IMR-90 (cell line): ENCODE measurements at regions not wholly inside any gene's neighbourhood (a gene's known extent, or its start where the extent isn't known, plus 50 kb on each side); places are given as distances from the start of the nearest gene placed in this dataset.

Experiments
- ATAC-seq: fragments of 200-7000 bp; cut with Tn5 transposase; 2 replicates; pipeline ENCODE4 v1.9.1; 2020; ENCODE audit warnings: low read depth, mild to moderate bottlenecking, moderate library complexity
- BruUV-seq: library from RNA; stranded (reverse); fragments of 400-500 nt; replicated peaks from 2 replicates; lab custom pipeline; 2021; lab: Mats Ljungman, UMichigan
- CTCF ChIA-PET: fragments of 300-600 bp; formaldehyde crosslinking; extraction: SDS; loops from one replicate; lab custom pipeline; 2021; ENCODE audit warnings: antibody characterized with exemption; lab: Yijun Ruan, JAX
- POLR2A ChIA-PET: fragments of 300-600 bp; sonication (Branson Sonifier 250); formaldehyde crosslinking; loops from one replicate; lab custom pipeline; 2022; ENCODE audit warnings: antibody characterized with exemption; ENCODE audit not compliant: unreplicated experiment; lab: Charles Lee
- DNase-seq: peaks from one replicate; pipeline ENCODE4 v3.0.0; 2013
- H2AFZ ChIP-seq: replicated peaks from 2 replicates; pipeline ENCODE3; 2013; ENCODE audit warnings: low read length, mild to moderate bottlenecking; ENCODE audit not compliant: poor library complexity
- H2AK5ac ChIP-seq: 2 replicates; pipeline ENCODE4 v1.6.1; 2013; ENCODE audit warnings: low read depth, low read length, inconsistent platforms
- H2AK9ac ChIP-seq: replicated peaks from 2 replicates; pipeline ENCODE3; 2013; ENCODE audit warnings: mild to moderate bottlenecking, low read depth, low read length, moderate library complexity; ENCODE audit not compliant: poor library complexity
- H2BK120ac ChIP-seq: 2 replicates; pipeline ENCODE4 v1.6.1; 2013; ENCODE audit warnings: low read depth, low read length, inconsistent platforms
- H2BK15ac ChIP-seq: 3 replicates; pipeline ENCODE4 v1.6.1; 2013; ENCODE audit warnings: low read depth, low read length, inconsistent platforms
- H2BK20ac ChIP-seq: 2 replicates; pipeline ENCODE4 v1.6.1; 2013; ENCODE audit warnings: low read depth, mild to moderate bottlenecking, inconsistent platforms, low read length, moderate library complexity
- H2BK5ac ChIP-seq: 2 replicates; pipeline ENCODE4 v1.6.1; 2013; ENCODE audit warnings: mild to moderate bottlenecking, low read depth, low read length, inconsistent platforms; ENCODE audit not compliant: poor library complexity, severe bottlenecking
- H3K14ac ChIP-seq: replicated peaks from 2 replicates; pipeline ENCODE4 v1.6.1; 2013; ENCODE audit warnings: low read depth, low read length, inconsistent platforms
- H3K18ac ChIP-seq: 2 replicates; pipeline ENCODE4 v1.6.1; 2013; ENCODE audit warnings: low read depth, low read length, control low read depth
- H3K23ac ChIP-seq: 2 replicates; pipeline ENCODE4 v1.6.1; 2013; ENCODE audit warnings: low read depth, low read length, inconsistent platforms
- H3K27ac ChIP-seq: 2 replicates; pipeline ENCODE4 v1.5.1; 2013; ENCODE audit warnings: mild to moderate bottlenecking, control low read depth, low read length; ENCODE audit not compliant: insufficient read depth
- H3K27me3 ChIP-seq: 2 replicates; pipeline ENCODE4 v1.6.1; 2013; ENCODE audit warnings: low read length; ENCODE audit not compliant: control insufficient read depth, insufficient read depth
- H3K36me3 ChIP-seq: 2 replicates; pipeline ENCODE4 v1.6.1; 2013; ENCODE audit warnings: low read length, mixed read lengths; ENCODE audit not compliant: control insufficient read depth, insufficient read depth
- H3K4ac ChIP-seq: 2 replicates; pipeline ENCODE4 v1.6.1; 2013; ENCODE audit warnings: low read depth, low read length, inconsistent platforms
- H3K4me1 ChIP-seq: 2 replicates; pipeline ENCODE4 v1.6.1; 2013; ENCODE audit warnings: low read length, mixed read lengths; ENCODE audit not compliant: control insufficient read depth, insufficient read depth
- H3K4me2 ChIP-seq: 2 replicates; pipeline ENCODE4 v1.6.1; 2013; ENCODE audit warnings: low read depth, mild to moderate bottlenecking, control low read depth, low read length, moderate library complexity
- H3K4me3 ChIP-seq: 2 replicates; pipeline ENCODE4 v1.5.1; 2013; ENCODE audit warnings: low read depth, mild to moderate bottlenecking, control low read depth, low read length, moderate library complexity; ENCODE audit not compliant: insufficient read depth
- H3K56ac ChIP-seq: 2 replicates; pipeline ENCODE4 v1.6.1; 2013; ENCODE audit warnings: low read length, inconsistent platforms; ENCODE audit not compliant: insufficient read depth; ENCODE audit errors: extremely low read depth
- H3K79me1 ChIP-seq, 2 experiments: 2 replicates each; pipeline ENCODE4 v1.6.1; 2013; ENCODE audit warnings: low read length in 2 of 2, inconsistent platforms in 1 of 2, low read depth in 1 of 2
- H3K9ac ChIP-seq: 2 replicates; pipeline ENCODE4 v1.6.1; 2013; ENCODE audit warnings: low read depth, low read length, control low read depth
- H3K9me1 ChIP-seq: 2 replicates; pipeline ENCODE4 v1.6.1; 2013; ENCODE audit warnings: low read length, inconsistent platforms; ENCODE audit not compliant: insufficient read depth
- H3K9me3 ChIP-seq: 2 replicates; pipeline ENCODE4 v1.6.1; 2013; ENCODE audit warnings: low read length; ENCODE audit not compliant: control insufficient read depth, insufficient read depth
- H4K20me1 ChIP-seq: 2 replicates; pipeline ENCODE4 v1.6.1; 2013; ENCODE audit warnings: low read length, inconsistent platforms; ENCODE audit not compliant: insufficient read depth
- H4K5ac ChIP-seq: 2 replicates; pipeline ENCODE4 v1.6.1; 2013; ENCODE audit warnings: mild to moderate bottlenecking, low read depth, low read length, control low read depth
- H4K8ac ChIP-seq, 2 experiments: 2 replicates each; pipeline ENCODE4 v1.6.1; 2013; ENCODE audit warnings: low read depth in 2 of 2, low read length in 2 of 2, control low read depth in 1 of 2, inconsistent platforms in 1 of 2
- H4K91ac ChIP-seq: 2 replicates; pipeline ENCODE4 v1.6.1; 2013; ENCODE audit warnings: low read depth, low read length, inconsistent platforms; ENCODE audit not compliant: insufficient read depth
- BHLHE40 ChIP-seq: fragments of 150-350 bp; IDR thresholded peaks from 2 replicates; pipeline ENCODE4 v1.6.1; 2016; ENCODE audit warnings: mild to moderate bottlenecking, low read depth, low read length
- CEBPB ChIP-seq: IDR thresholded peaks from 2 replicates; pipeline ENCODE4 v1.6.1; 2012; ENCODE audit warnings: low read depth, low read length, improper control_type of control experiment
- FOS ChIP-seq: fragments of 150-350 bp; IDR thresholded peaks from 2 replicates; pipeline ENCODE4 v1.6.1; 2016; ENCODE audit warnings: low read depth, low read length
- MAFK ChIP-seq: IDR thresholded peaks from 2 replicates; pipeline ENCODE4 v1.6.1; 2012; ENCODE audit warnings: low read depth, low read length, improper control_type of control experiment
- MAZ ChIP-seq: IDR thresholded peaks from 2 replicates; pipeline ENCODE4 v1.6.1; 2012; ENCODE audit warnings: low read depth, mild to moderate bottlenecking, low read length, improper control_type of control experiment, moderate library complexity, borderline replicate concordance
- NFE2L2 ChIP-seq: fragments of 150-350 bp; IDR thresholded peaks from 2 replicates; pipeline ENCODE4 v1.6.1; 2016; ENCODE audit warnings: low read depth, mild to moderate bottlenecking, low read length
- RAD21 ChIP-seq: IDR thresholded peaks from 2 replicates; pipeline ENCODE4 v1.6.1; 2012; ENCODE audit warnings: low read length, improper control_type of control experiment
- RCOR1 ChIP-seq: IDR thresholded peaks from 2 replicates; pipeline ENCODE4 v1.6.1; 2012; ENCODE audit warnings: mild to moderate bottlenecking, low read length, improper control_type of control experiment; ENCODE audit not compliant: insufficient replicate concordance
- SMC3 ChIP-seq: fragments of 150-350 bp; IDR thresholded peaks from 2 replicates; pipeline ENCODE4 v1.6.1; 2016; ENCODE audit warnings: low read depth, mild to moderate bottlenecking, antibody characterized with exemption, low read length, moderate library complexity
- USF2 ChIP-seq: fragments of 150-350 bp; IDR thresholded peaks from 2 replicates; pipeline ENCODE4 v1.6.1; 2017; ENCODE audit warnings: mild to moderate bottlenecking, antibody characterized with exemption, low read length, low read depth
- WGBS, 2 experiments: methylation state at CpG; one replicate each; pipeline versions ENCODE4 v1.1.5 to v1.1.7; 2013; ENCODE audit warnings: missing lambda C conversion rate in 2 of 2; ENCODE audit not compliant: insufficient read length in 1 of 2; ENCODE audit errors: extremely low coverage in 2 of 2; 5-methylcytosine and 5-hydroxymethylcytosine counted together
- dilution Hi-C: fragments of 300-500 bp; cut with HindIII; formaldehyde crosslinking; loops from one replicate; pipeline ENCODE4 v1.14.3; 2018; ENCODE audit warnings: low sequenced_read_pairs; ENCODE audit not compliant: unreplicated experiment
- in situ Hi-C: fragments of 300-500 bp; cut with MboI; formaldehyde crosslinking; loops from 3 replicates; pipeline ENCODE4 v1.14.3; 2019; ENCODE audit warnings: low sequenced_read_pairs, inconsistent platforms, mixed read lengths
- intact Hi-C: fragments of 100-400 bp; cut with micrococcal nuclease; formaldehyde crosslinking; loops from 2 replicates; pipeline ENCODE4 v1.10.0; 2022
- TF ChIP-seq, protein P1 (sequence below): conservative IDR thresholded peaks from 2 replicates; pipeline ENCODE4 v1.5.1; 2012; ENCODE audit warnings: mild to moderate bottlenecking, low read depth, low read length, improper control_type of control experiment

GRCh38 chr6:6924708-6925107 is 183.1 kb upstream of the RREB1 start:
- ChIA-PET POLR2A (no interaction called here), CTCF (no interaction called here)
- Histone ChIP-seq H3K4me2 (no peak overlapping the region), H4K91ac (no peak overlapping the region), H2AFZ (no peak overlapping the region), H3K4ac (no peak overlapping the region), H3K9me1 (no peaks in the 10 kb centered on the region), H3K56ac (no peak overlapping the region), H2AK9ac (no peak overlapping the region), H2BK20ac (no peak overlapping the region), H3K14ac (no peak overlapping the region), H3K9ac (no peak overlapping the region), H3K23ac (no peak overlapping the region), H3K27me3 (no peaks in the 10 kb centered on the region; the same call in none of the 2 replicates), H2BK120ac (no peak overlapping the region), H3K4me3 (no peak overlapping the region), H2BK5ac (no peak overlapping the region), H2BK15ac (no peak overlapping the region), H4K8ac (no peak overlapping the region), H4K5ac (no peak overlapping the region), H3K36me3 (no peaks in the 10 kb centered on the region), H3K9me3 (no peaks in the 10 kb centered on the region), H3K79me1 (no peaks in the 10 kb centered on the region), H3K4me1 (no peaks in the 10 kb centered on the region), H3K27ac (no peak overlapping the region), H2AK5ac (no peak overlapping the region), H3K18ac (no peak overlapping the region), H4K20me1 (no peaks in the 10 kb centered on the region)
- ATAC-seq = no peak
- WGBS, 2 experiments = 20% methylated on average over 1 of the region's 5 CpGs; no CpG with 5 or more reads in 1 of the 2 experiments
- no peak for TF ChIP-seq MAFK
- TF ChIP-seq RCOR1 = no peak
- no peak for TF ChIP-seq FOS
- no peak for TF ChIP-seq MAZ
- TF ChIP-seq, protein P1, sequence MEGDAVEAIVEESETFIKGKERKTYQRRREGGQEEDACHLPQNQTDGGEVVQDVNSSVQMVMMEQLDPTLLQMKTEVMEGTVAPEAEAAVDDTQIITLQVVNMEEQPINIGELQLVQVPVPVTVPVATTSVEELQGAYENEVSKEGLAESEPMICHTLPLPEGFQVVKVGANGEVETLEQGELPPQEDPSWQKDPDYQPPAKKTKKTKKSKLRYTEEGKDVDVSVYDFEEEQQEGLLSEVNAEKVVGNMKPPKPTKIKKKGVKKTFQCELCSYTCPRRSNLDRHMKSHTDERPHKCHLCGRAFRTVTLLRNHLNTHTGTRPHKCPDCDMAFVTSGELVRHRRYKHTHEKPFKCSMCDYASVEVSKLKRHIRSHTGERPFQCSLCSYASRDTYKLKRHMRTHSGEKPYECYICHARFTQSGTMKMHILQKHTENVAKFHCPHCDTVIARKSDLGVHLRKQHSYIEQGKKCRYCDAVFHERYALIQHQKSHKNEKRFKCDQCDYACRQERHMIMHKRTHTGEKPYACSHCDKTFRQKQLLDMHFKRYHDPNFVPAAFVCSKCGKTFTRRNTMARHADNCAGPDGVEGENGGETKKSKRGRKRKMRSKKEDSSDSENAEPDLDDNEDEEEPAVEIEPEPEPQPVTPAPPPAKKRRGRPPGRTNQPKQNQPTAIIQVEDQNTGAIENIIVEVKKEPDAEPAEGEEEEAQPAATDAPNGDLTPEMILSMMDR = no peak
- no peak for TF ChIP-seq RAD21
- TF ChIP-seq BHLHE40 = no peak
- TF ChIP-seq SMC3 = no peak
- TF ChIP-seq NFE2L2 = no peak
- no peak for TF ChIP-seq CEBPB
- no peak for TF ChIP-seq USF2
- dilution Hi-C loops (no loop called here), intact Hi-C loops (no loop called here), in situ Hi-C loops (no loop called here)
- DNase-seq = no peak
- BruUV-seq = no TSS peak
